BLaER1 (cell line): ENCODE measurements at regions not wholly inside any gene's neighbourhood (a gene's known extent, or its start where the extent isn't known, plus 50 kb on each side); places are given as distances from the start of the nearest gene placed in this dataset.

Source experiments
- H3K27ac ChIP-seq: shearing (Covaris generic); formaldehyde crosslinking; 2 replicates; pipeline ENCODE4 v1.8.1; 2022
- H3K27me3 ChIP-seq: shearing (Covaris generic); formaldehyde crosslinking; 2 replicates; pipeline ENCODE4 v1.8.1; 2022
- H3K36me3 ChIP-seq: shearing (Covaris generic); formaldehyde crosslinking; 2 replicates; pipeline ENCODE4 v1.8.1; 2022
- H3K4me1 ChIP-seq: shearing (Covaris generic); formaldehyde crosslinking; 2 replicates; pipeline ENCODE4 v1.8.1; 2022
- H3K4me2 ChIP-seq: shearing (Covaris generic); formaldehyde crosslinking; 2 replicates; pipeline ENCODE4 v1.8.1; 2022
- H3K4me3 ChIP-seq: shearing (Covaris generic); formaldehyde crosslinking; 2 replicates; pipeline ENCODE4 v1.8.1; 2022
- H3K9ac ChIP-seq: shearing (Covaris generic); formaldehyde crosslinking; 2 replicates; pipeline ENCODE4 v1.8.1; 2022
- H3K9me3 ChIP-seq: shearing (Covaris generic); formaldehyde crosslinking; 2 replicates; pipeline ENCODE4 v1.8.1; 2022
- H4K20me1 ChIP-seq: shearing (Covaris generic); formaldehyde crosslinking; 2 replicates; pipeline ENCODE4 v1.8.1; 2022
- Cebpa-rat ChIP-seq: shearing (Covaris generic); IDR thresholded peaks from 2 replicates; pipeline ENCODE4 v1.8.1; 2022

GRCh38 chr14:54108481-54109471 lies 152.2 kb upstream of the BMP4 start:
- Histone ChIP-seq H3K36me3 (no peaks in the 10 kb centered on the region), H4K20me1 (no peaks in the 10 kb centered on the region), H3K4me3 (no peak overlapping the region), H3K9ac (no peak overlapping the region), H3K27ac (no peak overlapping the region), H3K4me1 (peaks cover 16% of the 10 kb centered on the region), H3K9me3 (no peaks in the 10 kb centered on the region), H3K27me3 (no peaks in the 10 kb centered on the region), H3K4me2 (peak overlapping the region; percentile 11)
- TF ChIP-seq Cebpa-rat, result no peak

- no peak overlapping the region for H3K4me2 ChIP-seq
- H4K20me1 ChIP-seq, result no peaks in the 10 kb centered on the region
- H3K27me3 ChIP-seq, result no peaks in the 10 kb centered on the region
- H3K4me1 ChIP-seq, result peaks cover 16% of the 10 kb centered on the region
- H3K9me3 ChIP-seq, result no peaks in the 10 kb centered on the region
- H3K9ac ChIP-seq, result no peak overlapping the region
- no peaks in the 10 kb centered on the region for H3K36me3 ChIP-seq
- no peak for TF ChIP-seq Cebpa-rat
- no peak overlapping the region for H3K27ac ChIP-seq
- no peak overlapping the region for H3K4me3 ChIP-seq
Observed at GRCh38 chr14:54109521-54110120, 153.0 kb upstream of the BMP4 start.

GRCh38 chr14:54114941-54115340 lies 158.3 kb upstream of the BMP4 start:
- TF ChIP-seq Cebpa-rat, result no peak

GRCh38 chr14:54116198-54116885 lies 159.7 kb upstream of the BMP4 start:
- no peak overlapping the region for H3K27ac ChIP-seq
- H3K4me2 ChIP-seq, result no peak overlapping the region

More at GRCh38 chr14:54114941-54115340, 158.3 kb upstream of the BMP4 start:
- Histone ChIP-seq H4K20me1 (no peaks in the 10 kb centered on the region), H3K9me3 (no peaks in the 10 kb centered on the region), H3K9ac (no peak overlapping the region), H3K36me3 (no peaks in the 10 kb centered on the region), H3K4me1 (no peaks in the 10 kb centered on the region), H3K4me3 (no peak overlapping the region), H3K27me3 (no peaks in the 10 kb centered on the region), H3K27ac (no peak overlapping the region), H3K4me2 (no peak overlapping the region)

GRCh38 chr14:54116972-54117371 lies 160.3 kb upstream of the BMP4 start:
- TF ChIP-seq Cebpa-rat, result no peak
- Histone ChIP-seq H3K27ac (no peak overlapping the region), H3K9ac (no peak overlapping the region), H3K27me3 (no peaks in the 10 kb centered on the region), H3K36me3 (no peaks in the 10 kb centered on the region), H3K4me2 (no peak overlapping the region), H4K20me1 (no peaks in the 10 kb centered on the region), H3K4me3 (no peak overlapping the region), H3K9me3 (no peaks in the 10 kb centered on the region), H3K4me1 (no peaks in the 10 kb centered on the region)

More at GRCh38 chr14:54116198-54116885, 159.7 kb upstream of the BMP4 start:
- no peak for TF ChIP-seq Cebpa-rat
- Histone ChIP-seq H3K4me1 (no peaks in the 10 kb centered on the region), H4K20me1 (no peaks in the 10 kb centered on the region), H3K4me3 (no peak overlapping the region), H3K9me3 (no peaks in the 10 kb centered on the region), H3K36me3 (no peaks in the 10 kb centered on the region), H3K27me3 (no peaks in the 10 kb centered on the region), H3K9ac (no peak overlapping the region)

GRCh38 chr14:54117396-54117795 lies 160.8 kb upstream of the BMP4 start:
- H3K9ac ChIP-seq, result no peak overlapping the region
- H3K27me3 ChIP-seq, result no peaks in the 10 kb centered on the region
- no peak overlapping the region for H3K4me2 ChIP-seq
- H3K4me3 ChIP-seq, result no peak overlapping the region
- H3K9me3 ChIP-seq, result no peaks in the 10 kb centered on the region
- H3K36me3 ChIP-seq, result no peaks in the 10 kb centered on the region
- H3K27ac ChIP-seq, result no peak overlapping the region
- no peaks in the 10 kb centered on the region for H4K20me1 ChIP-seq
- TF ChIP-seq Cebpa-rat, result no peak
- no peaks in the 10 kb centered on the region for H3K4me1 ChIP-seq

GRCh38 chr14:54117924-54118323 lies 161.3 kb upstream of the BMP4 start:
- Histone ChIP-seq H3K36me3 (no peaks in the 10 kb centered on the region), H3K4me1 (no peaks in the 10 kb centered on the region), H3K4me2 (no peak overlapping the region), H3K9me3 (no peaks in the 10 kb centered on the region), H4K20me1 (no peaks in the 10 kb centered on the region), H3K27ac (no peak overlapping the region), H3K4me3 (no peak overlapping the region), H3K27me3 (no peaks in the 10 kb centered on the region), H3K9ac (no peak overlapping the region)
- no peak for TF ChIP-seq Cebpa-rat

- no peak for TF ChIP-seq Cebpa-rat
- no peak overlapping the region for H3K9ac ChIP-seq
- H3K4me2 ChIP-seq, result no peak overlapping the region
- no peaks in the 10 kb centered on the region for H3K4me1 ChIP-seq
- H3K27ac ChIP-seq, result no peak overlapping the region
- no peaks in the 10 kb centered on the region for H3K9me3 ChIP-seq
- no peaks in the 10 kb centered on the region for H3K36me3 ChIP-seq
- no peaks in the 10 kb centered on the region for H3K27me3 ChIP-seq
- H4K20me1 ChIP-seq, result no peaks in the 10 kb centered on the region
- no peak overlapping the region for H3K4me3 ChIP-seq
Observed at GRCh38 chr14:54120260-54120659, 163.6 kb upstream of the BMP4 start.

- Histone ChIP-seq H3K27ac (no peak overlapping the region), H3K27me3 (no peaks in the 10 kb centered on the region), H4K20me1 (no peaks in the 10 kb centered on the region), H3K9me3 (no peaks in the 10 kb centered on the region), H3K4me2 (no peak overlapping the region), H3K4me3 (no peak overlapping the region), H3K9ac (no peak overlapping the region), H3K36me3 (no peaks in the 10 kb centered on the region), H3K4me1 (no peaks in the 10 kb centered on the region)
- TF ChIP-seq Cebpa-rat, result no peak
Observed at GRCh38 chr14:54121466-54122027, 164.9 kb upstream of the BMP4 start.
